ENCODE measurements at regions not wholly inside any gene's neighbourhood (a gene's known extent, or its start where the extent isn't known, plus 50 kb on each side); places are given as distances from the start of the nearest gene placed in this dataset.

GRCh38 chr22:22391543-22391942, 117.0 kb downstream of the ZNF280B start:
- Histone ChIP-seq H3K4me3 (ENCODE audit: low read depth, low read length) (no peak overlapping the region), H3K27me3 (ENCODE audit: control insufficient read depth, insufficient read depth, low read length) (peaks cover 7% of the 10 kb centered on the region), H3K27ac (ENCODE audit: insufficient read depth, low read length, poor library complexity, severe bottlenecking) (no peak overlapping the region), H3K4me1 (ENCODE audit: control insufficient read depth, insufficient read depth, low read length, poor library complexity, severe bottlenecking) (no peaks in the 10 kb centered on the region), H3K9me3 (ENCODE audit: control insufficient read depth in 2 of 2, low read length in 2 of 2) (no peaks in the 10 kb centered on the region), H3K36me3 (ENCODE audit: control insufficient read depth, insufficient read depth, low read length) (no peaks in the 10 kb centered on the region)
- no peak for DNase-seq
- Mint-ChIP-seq H3K27ac (no peak overlapping the region), H3K4me1 (no peaks in the 10 kb centered on the region), H3K27me3 (peaks cover 16% of the 10 kb centered on the region), H3K36me3 (no peaks in the 10 kb centered on the region), H3K9me3 (peaks cover 0 to 8% (median 0%) of the 10 kb centered on the region in 7 donors), H3K4me3 (no peak overlapping the region)
- ATAC-seq (ENCODE audit: low read depth in 2 of 2) = no peak

- H3K4me3 Mint-ChIP-seq = no peak overlapping the region
- H3K4me3 ChIP-seq (ENCODE audit: low read depth, low read length) = no peak overlapping the region
- H3K27me3 ChIP-seq (ENCODE audit: control insufficient read depth, insufficient read depth, low read length) = peaks cover 10% of the 10 kb centered on the region
- no peaks in the 10 kb centered on the region for H3K36me3 Mint-ChIP-seq
- H3K9me3 ChIP-seq (ENCODE audit: control insufficient read depth in 2 of 2, low read length in 2 of 2) = no peaks in the 10 kb centered on the region
- peaks cover 0 to 8% (median 0%) of the 10 kb centered on the region in 7 donors for H3K9me3 Mint-ChIP-seq
- H3K27me3 Mint-ChIP-seq = peaks cover 22% of the 10 kb centered on the region
- no peaks in the 10 kb centered on the region for H3K4me1 Mint-ChIP-seq
- no peak overlapping the region for H3K27ac ChIP-seq (ENCODE audit: insufficient read depth, low read length, poor library complexity, severe bottlenecking)
- no peaks in the 10 kb centered on the region for H3K4me1 ChIP-seq (ENCODE audit: control insufficient read depth, insufficient read depth, low read length, poor library complexity, severe bottlenecking)
- ATAC-seq (ENCODE audit: low read depth in 2 of 2) (no peak), DNase-seq (no peak)
- no peaks in the 10 kb centered on the region for H3K36me3 ChIP-seq (ENCODE audit: control insufficient read depth, insufficient read depth, low read length)
- H3K27ac Mint-ChIP-seq = no peak overlapping the region
These were observed 116.4 kb downstream of the ZNF280B start for GRCh38 chr22:22392131-22392530.

- no peaks in the 10 kb centered on the region for H3K9me3 ChIP-seq (ENCODE audit: control insufficient read depth in 2 of 2, low read length in 2 of 2)
- H3K36me3 ChIP-seq (ENCODE audit: control insufficient read depth, insufficient read depth, low read length) = no peaks in the 10 kb centered on the region
- Mint-ChIP-seq H3K4me3 (no peak overlapping the region), H3K36me3 (no peaks in the 10 kb centered on the region), H3K4me1 (no peaks in the 10 kb centered on the region), H3K9me3 (peaks cover 0 to 8% (median 0%) of the 10 kb centered on the region in 7 donors), H3K27me3 (peaks cover 19% of the 10 kb centered on the region), H3K27ac (no peak overlapping the region)
- peaks cover 9% of the 10 kb centered on the region for H3K27me3 ChIP-seq (ENCODE audit: control insufficient read depth, insufficient read depth, low read length)
- no peak overlapping the region for H3K27ac ChIP-seq (ENCODE audit: insufficient read depth, low read length, poor library complexity, severe bottlenecking)
- H3K4me1 ChIP-seq (ENCODE audit: control insufficient read depth, insufficient read depth, low read length, poor library complexity, severe bottlenecking) = no peaks in the 10 kb centered on the region
- no peak for DNase-seq
- no peak for ATAC-seq (ENCODE audit: low read depth in 2 of 2)
- H3K4me3 ChIP-seq (ENCODE audit: low read depth, low read length) = no peak overlapping the region
These were observed 114.0 kb downstream of the ZNF280B start for GRCh38 chr22:22394591-22394990.

- Histone ChIP-seq H3K4me3 (ENCODE audit: low read depth, low read length) (no peak overlapping the region), H3K4me1 (ENCODE audit: control insufficient read depth, insufficient read depth, low read length, poor library complexity, severe bottlenecking) (no peaks in the 10 kb centered on the region), H3K27ac (ENCODE audit: insufficient read depth, low read length, poor library complexity, severe bottlenecking) (no peak overlapping the region), H3K27me3 (ENCODE audit: control insufficient read depth, insufficient read depth, low read length) (peaks cover 9% of the 10 kb centered on the region), H3K36me3 (ENCODE audit: control insufficient read depth, insufficient read depth, low read length) (no peaks in the 10 kb centered on the region), H3K9me3 (ENCODE audit: control insufficient read depth in 2 of 2, low read length in 2 of 2) (no peaks in the 10 kb centered on the region)
- H3K36me3 Mint-ChIP-seq = no peaks in the 10 kb centered on the region
- H3K9me3 Mint-ChIP-seq = peaks cover 0 to 8% (median 0%) of the 10 kb centered on the region in 7 donors
- H3K27ac Mint-ChIP-seq = no peak overlapping the region
- no peak for DNase-seq
- H3K4me3 Mint-ChIP-seq = no peak overlapping the region
- H3K4me1 Mint-ChIP-seq = no peaks in the 10 kb centered on the region
- ATAC-seq (ENCODE audit: low read depth in 2 of 2) = peak; percentile 49 to 60
- H3K27me3 Mint-ChIP-seq = peaks cover 17% of the 10 kb centered on the region
These were observed 113.3 kb downstream of the ZNF280B start for GRCh38 chr22:22395245-22395644.

- Mint-ChIP-seq H3K9me3 (peaks cover 0 to 8% (median 0%) of the 10 kb centered on the region in 7 donors), H3K36me3 (no peaks in the 10 kb centered on the region), H3K27me3 (peaks cover 25% of the 10 kb centered on the region), H3K4me3 (no peak overlapping the region), H3K27ac (no peak overlapping the region), H3K4me1 (no peaks in the 10 kb centered on the region)
- no peak for ATAC-seq (ENCODE audit: low read depth in 2 of 2)
- Histone ChIP-seq H3K4me1 (ENCODE audit: control insufficient read depth, insufficient read depth, low read length, poor library complexity, severe bottlenecking) (no peaks in the 10 kb centered on the region), H3K27me3 (ENCODE audit: control insufficient read depth, insufficient read depth, low read length) (peaks cover 9% of the 10 kb centered on the region), H3K27ac (ENCODE audit: insufficient read depth, low read length, poor library complexity, severe bottlenecking) (no peak overlapping the region), H3K9me3 (ENCODE audit: control insufficient read depth in 2 of 2, low read length in 2 of 2) (no peaks in the 10 kb centered on the region), H3K36me3 (ENCODE audit: control insufficient read depth, insufficient read depth, low read length) (no peaks in the 10 kb centered on the region), H3K4me3 (ENCODE audit: low read depth, low read length) (no peak overlapping the region)
- DNase-seq = no peak
These were observed 111.7 kb downstream of the ZNF280B start for GRCh38 chr22:22396741-22397291.

- Mint-ChIP-seq H3K4me3 (no peak overlapping the region), H3K27me3 (peaks cover 25% of the 10 kb centered on the region), H3K9me3 (peaks cover 0 to 5% (median 0%) of the 10 kb centered on the region in 7 donors), H3K27ac (no peak overlapping the region), H3K4me1 (no peaks in the 10 kb centered on the region), H3K36me3 (no peaks in the 10 kb centered on the region)
- Histone ChIP-seq H3K4me1 (ENCODE audit: control insufficient read depth, insufficient read depth, low read length, poor library complexity, severe bottlenecking) (no peaks in the 10 kb centered on the region), H3K4me3 (ENCODE audit: low read depth, low read length) (no peak overlapping the region), H3K36me3 (ENCODE audit: control insufficient read depth, insufficient read depth, low read length) (no peaks in the 10 kb centered on the region), H3K27ac (ENCODE audit: insufficient read depth, low read length, poor library complexity, severe bottlenecking) (no peak overlapping the region), H3K27me3 (ENCODE audit: control insufficient read depth, insufficient read depth, low read length) (peaks cover 9% of the 10 kb centered on the region), H3K9me3 (ENCODE audit: control insufficient read depth in 2 of 2, low read length in 2 of 2) (no peaks in the 10 kb centered on the region)
- ATAC-seq (ENCODE audit: low read depth in 2 of 2) = no peak
- DNase-seq = no peak
These were observed 111.2 kb downstream of the ZNF280B start for GRCh38 chr22:22397292-22397870.

- Mint-ChIP-seq H3K9me3 (no peaks in the 10 kb centered on the region), H3K4me1 (no peaks in the 10 kb centered on the region), H3K36me3 (no peaks in the 10 kb centered on the region), H3K4me3 (no peak overlapping the region), H3K27me3 (peaks cover 23% of the 10 kb centered on the region), H3K27ac (no peak overlapping the region)
- DNase-seq (no peak), ATAC-seq (ENCODE audit: low read depth in 2 of 2) (no peak)
- no peak overlapping the region for H3K27ac ChIP-seq (ENCODE audit: insufficient read depth, low read length, poor library complexity, severe bottlenecking)
- no peak overlapping the region for H3K4me3 ChIP-seq (ENCODE audit: low read depth, low read length)
- no peaks in the 10 kb centered on the region for H3K36me3 ChIP-seq (ENCODE audit: control insufficient read depth, insufficient read depth, low read length)
- peaks cover 7% of the 10 kb centered on the region for H3K27me3 ChIP-seq (ENCODE audit: control insufficient read depth, insufficient read depth, low read length)
- H3K9me3 ChIP-seq (ENCODE audit: control insufficient read depth in 2 of 2, low read length in 2 of 2) = no peaks in the 10 kb centered on the region
- no peaks in the 10 kb centered on the region for H3K4me1 ChIP-seq (ENCODE audit: control insufficient read depth, insufficient read depth, low read length, poor library complexity, severe bottlenecking)
These were observed 110.5 kb downstream of the ZNF280B start for GRCh38 chr22:22397875-22398524.
